ENCODE measurements at regions not wholly inside any gene's neighbourhood (a gene's known extent, or its start where the extent isn't known, plus 50 kb on each side); places are given as distances from the start of the nearest gene placed in this dataset.
"Not testable (repeated sequence)": the region's sequence is repeated elsewhere in the genome, so short reads cannot be mapped to it uniquely, and the experiment has no call there.

GRCh38 chr2:122034777-122035176 lies 279.3 kb downstream of the TSN start:
- Mint-ChIP-seq H3K36me3 (no peaks in the 10 kb centered on the region), H3K4me3 (no peak overlapping the region), H3K4me1 (peaks cover 0 to 5% (median 4%) of the 10 kb centered on the region in 4 donors), H3K9me3 (peaks cover 0 to 5% (median 0%) of the 10 kb centered on the region in 9 donors), H3K27me3 (peaks cover 0 to 11% (median 0%) of the 10 kb centered on the region in 5 donors), H3K27ac (no peak overlapping the region)
- no peak for ATAC-seq
- DNase-seq = no peak
- POLR2A ChIA-PET = no interaction called here

GRCh38 chr2:122038816-122039215 lies 283.4 kb downstream of the TSN start:
- H3K36me3 Mint-ChIP-seq, DNase-seq, H3K4me3 Mint-ChIP-seq, H3K4me1 Mint-ChIP-seq, H3K27me3 Mint-ChIP-seq, H3K9me3 Mint-ChIP-seq, H3K27ac Mint-ChIP-seq, POLR2A ChIA-PET, ATAC-seq: not testable (repeated sequence)

- Mint-ChIP-seq H3K27ac (no peak overlapping the region), H3K4me3 (no peak overlapping the region), H3K27me3 (peaks cover 0 to 6% (median 0%) of the 10 kb centered on the region in 5 donors), H3K9me3 (peaks cover 0 to 7% (median 0%) of the 10 kb centered on the region in 9 donors), H3K36me3 (no peaks in the 10 kb centered on the region), H3K4me1 (no peaks in the 10 kb centered on the region)
- no peak for DNase-seq
- POLR2A ChIA-PET = no interaction called here
- no peak for ATAC-seq
Measured at GRCh38 chr2:122041455-122041854, 286.0 kb downstream of the TSN start.

GRCh38 chr2:122051659-122052058 lies 296.2 kb downstream of the TSN start:
- H3K4me1 Mint-ChIP-seq, ATAC-seq, H3K27ac Mint-ChIP-seq, POLR2A ChIA-PET, H3K36me3 Mint-ChIP-seq, H3K4me3 Mint-ChIP-seq, DNase-seq: not testable (repeated sequence)
- peaks cover 7 to 16% (median 13%) of the 10 kb centered on the region in 5 donors for H3K27me3 Mint-ChIP-seq
- H3K9me3 Mint-ChIP-seq = peaks cover 0 to 14% (median 0%) of the 10 kb centered on the region in 9 donors

GRCh38 chr2:122055521-122055931 lies 300.1 kb downstream of the TSN start:
- peaks cover 7 to 16% (median 13%) of the 10 kb centered on the region in 5 donors for H3K27me3 Mint-ChIP-seq
- no peak for DNase-seq
- peaks cover 0 to 14% (median 0%) of the 10 kb centered on the region in 9 donors for H3K9me3 Mint-ChIP-seq
- peaks cover 0 to 2% (median 0%) of the 10 kb centered on the region in 4 donors for H3K4me1 Mint-ChIP-seq
- ATAC-seq = no peak
- POLR2A ChIA-PET = no interaction called here
- no peak overlapping the region for H3K4me3 Mint-ChIP-seq
- no peaks in the 10 kb centered on the region for H3K36me3 Mint-ChIP-seq
- H3K27ac Mint-ChIP-seq = no peak overlapping the region

- Mint-ChIP-seq H3K36me3 (no peaks in the 10 kb centered on the region), H3K9me3 (peaks cover 0 to 14% (median 0%) of the 10 kb centered on the region in 9 donors), H3K27ac (no peak overlapping the region), H3K4me1 (peaks cover 0 to 2% (median 0%) of the 10 kb centered on the region in 4 donors), H3K27me3 (peaks cover 7 to 16% (median 13%) of the 10 kb centered on the region in 5 donors), H3K4me3 (no peak overlapping the region)
- ATAC-seq (no peak), DNase-seq (no peak)
- POLR2A ChIA-PET = no interaction called here
Measured at GRCh38 chr2:122056853-122057252, 301.4 kb downstream of the TSN start.

- ATAC-seq = no peak
- H3K4me3 Mint-ChIP-seq = no peak overlapping the region
Measured at GRCh38 chr2:122061206-122061605, 305.8 kb downstream of the TSN start.

GRCh38 chr2:122061831-122062230 lies 306.4 kb downstream of the TSN start:
- no peaks in the 10 kb centered on the region for H3K9me3 Mint-ChIP-seq
- ATAC-seq (no peak), DNase-seq (no peak)
- H3K27ac Mint-ChIP-seq = no peak overlapping the region
- H3K4me1 Mint-ChIP-seq = no peaks in the 10 kb centered on the region
- peaks cover 0 to 5% (median 0%) of the 10 kb centered on the region in 5 donors for H3K27me3 Mint-ChIP-seq
- no peaks in the 10 kb centered on the region for H3K36me3 Mint-ChIP-seq
- POLR2A ChIA-PET = no interaction called here
- no peak overlapping the region for H3K4me3 Mint-ChIP-seq

More at GRCh38 chr2:122061206-122061605, 305.8 kb downstream of the TSN start:
- POLR2A ChIA-PET = no interaction called here
- Mint-ChIP-seq H3K9me3 (no peaks in the 10 kb centered on the region), H3K27ac (no peak overlapping the region), H3K27me3 (peaks cover 0 to 5% (median 0%) of the 10 kb centered on the region in 5 donors), H3K36me3 (no peaks in the 10 kb centered on the region), H3K4me1 (no peaks in the 10 kb centered on the region)
- no peak for DNase-seq

- ATAC-seq = no peak
- H3K9me3 Mint-ChIP-seq = no peaks in the 10 kb centered on the region
- DNase-seq = no peak
- H3K36me3 Mint-ChIP-seq = no peaks in the 10 kb centered on the region
- no peaks in the 10 kb centered on the region for H3K4me1 Mint-ChIP-seq
- POLR2A ChIA-PET = no interaction called here
- no peak overlapping the region for H3K4me3 Mint-ChIP-seq
- no peak overlapping the region for H3K27ac Mint-ChIP-seq
- H3K27me3 Mint-ChIP-seq = peaks cover 0 to 4% (median 0%) of the 10 kb centered on the region in 5 donors
Measured at GRCh38 chr2:122062506-122062905, 307.1 kb downstream of the TSN start.

- Mint-ChIP-seq H3K27me3 (peaks cover 0 to 4% (median 1%) of the 10 kb centered on the region in 5 donors), H3K4me3 (peak overlapping the region in 1 of 10 donors; percentile 25), H3K27ac (no peak overlapping the region), H3K4me1 (no peaks in the 10 kb centered on the region), H3K9me3 (no peaks in the 10 kb centered on the region), H3K36me3 (no peaks in the 10 kb centered on the region)
- ATAC-seq (no peak), DNase-seq (no peak)
- POLR2A ChIA-PET = no interaction called here
Measured at GRCh38 chr2:122063716-122064115, 308.3 kb downstream of the TSN start.

- ATAC-seq (no peak), DNase-seq (no peak)
- H3K36me3 Mint-ChIP-seq = no peaks in the 10 kb centered on the region
- no peaks in the 10 kb centered on the region for H3K9me3 Mint-ChIP-seq
- H3K27me3 Mint-ChIP-seq = peaks cover 0 to 1% (median 0%) of the 10 kb centered on the region in 5 donors
- H3K4me1 Mint-ChIP-seq = no peaks in the 10 kb centered on the region
- no peak overlapping the region for H3K4me3 Mint-ChIP-seq
- H3K27ac Mint-ChIP-seq = no peak overlapping the region
- POLR2A ChIA-PET = no interaction called here
Measured at GRCh38 chr2:122070241-122070731, 314.8 kb downstream of the TSN start.

GRCh38 chr2:122072666-122073065 lies 317.2 kb downstream of the TSN start:
- POLR2A ChIA-PET = no interaction called here

GRCh38 chr2:122074201-122074600 lies 318.8 kb downstream of the TSN start:
- no peak for DNase-seq
- H3K4me3 Mint-ChIP-seq = no peak overlapping the region
- no peak for ATAC-seq
- no peak overlapping the region for H3K27ac Mint-ChIP-seq
- POLR2A ChIA-PET = no interaction called here
- no peaks in the 10 kb centered on the region for H3K4me1 Mint-ChIP-seq
- H3K9me3 Mint-ChIP-seq = no peaks in the 10 kb centered on the region
- H3K36me3 Mint-ChIP-seq = no peaks in the 10 kb centered on the region
- no peaks in the 10 kb centered on the region for H3K27me3 Mint-ChIP-seq

More at GRCh38 chr2:122072666-122073065, 317.2 kb downstream of the TSN start:
- H3K4me3 Mint-ChIP-seq = no peak overlapping the region
- H3K27me3 Mint-ChIP-seq = peaks cover 0 to 1% (median 0%) of the 10 kb centered on the region in 5 donors
- no peaks in the 10 kb centered on the region for H3K4me1 Mint-ChIP-seq
- ATAC-seq (no peak), DNase-seq (no peak)
- no peaks in the 10 kb centered on the region for H3K36me3 Mint-ChIP-seq
- H3K27ac Mint-ChIP-seq = no peak overlapping the region
- H3K9me3 Mint-ChIP-seq = no peaks in the 10 kb centered on the region

GRCh38 chr2:122075381-122075780 lies 319.9 kb downstream of the TSN start:
- no peak for ATAC-seq
- H3K4me3 Mint-ChIP-seq = no peak overlapping the region
- H3K27me3 Mint-ChIP-seq = no peaks in the 10 kb centered on the region
- DNase-seq = no peak
- H3K36me3 Mint-ChIP-seq = no peaks in the 10 kb centered on the region
- H3K9me3 Mint-ChIP-seq = no peaks in the 10 kb centered on the region
- POLR2A ChIA-PET = no interaction called here
- no peak overlapping the region for H3K27ac Mint-ChIP-seq
- H3K4me1 Mint-ChIP-seq = no peaks in the 10 kb centered on the region
